ENCODE measurements at regions not wholly inside any gene's neighbourhood (a gene's known extent, or its start where the extent isn't known, plus 50 kb on each side); places are given as distances from the start of the nearest gene placed in this dataset.

GRCh38 chr3:141669434-141669833 lies 68.7 kb upstream of the RNF7 start:
- no peak for TF ChIP-seq CTCF (IDR thresholded peaks at IDR 0.05; ENCODE audit: borderline replicate concordance, insufficient read depth, low read depth, low read length)
- H3K4me3 ChIP-seq (ENCODE audit: low read depth, low read length), result no peak overlapping the region

- H3K4me3 ChIP-seq (ENCODE audit: low read depth, low read length), result no peak overlapping the region
- TF ChIP-seq CTCF (IDR thresholded peaks at IDR 0.05; ENCODE audit: borderline replicate concordance, insufficient read depth, low read depth, low read length), result no peak
These were observed 60.4 kb upstream of the RNF7 start for GRCh38 chr3:141677701-141678100.

GRCh38 chr3:141680620-141681389 lies 57.3 kb upstream of the RNF7 start:
- TF ChIP-seq CTCF (IDR thresholded peaks at IDR 0.05; ENCODE audit: borderline replicate concordance, insufficient read depth, low read depth, low read length), result no peak
- no peak overlapping the region for H3K4me3 ChIP-seq (ENCODE audit: low read depth, low read length)

GRCh38 chr3:141681390-141681780 lies 56.7 kb upstream of the RNF7 start:
- TF ChIP-seq CTCF (IDR thresholded peaks at IDR 0.05; ENCODE audit: borderline replicate concordance, insufficient read depth, low read depth, low read length), result no peak
- H3K4me3 ChIP-seq (ENCODE audit: low read depth, low read length), result no peak overlapping the region

- no peak for TF ChIP-seq CTCF (IDR thresholded peaks at IDR 0.05; ENCODE audit: borderline replicate concordance, insufficient read depth, low read depth, low read length)
- H3K4me3 ChIP-seq (ENCODE audit: low read depth, low read length), result no peak overlapping the region
These were observed 56.1 kb upstream of the RNF7 start for GRCh38 chr3:141682007-141682406.

- no peak overlapping the region for H3K4me3 ChIP-seq (ENCODE audit: low read depth, low read length)
- no peak for TF ChIP-seq CTCF (IDR thresholded peaks at IDR 0.05; ENCODE audit: borderline replicate concordance, insufficient read depth, low read depth, low read length)
These were observed 55.2 kb upstream of the RNF7 start for GRCh38 chr3:141682921-141683320.

- no peak for TF ChIP-seq CTCF (IDR thresholded peaks at IDR 0.05; ENCODE audit: borderline replicate concordance, insufficient read depth, low read depth, low read length)
- no peak overlapping the region for H3K4me3 ChIP-seq (ENCODE audit: low read depth, low read length)
These were observed 53.3 kb upstream of the RNF7 start for GRCh38 chr3:141684758-141685157.
